CD8-positive, alpha-beta memory T cell (primary cell): ENCODE measurements at regions not wholly inside any gene's neighbourhood (a gene's known extent, or its start where the extent isn't known, plus 50 kb on each side); places are given as distances from the start of the nearest gene placed in this dataset.
A peak's percentile ranks its signal among the peaks of the same experiment; 100 is the strongest.

ENCODE experiments used
- CTCF ChIA-PET: fragments of 350-600 bp; sonication (Branson Sonifier 250); formaldehyde crosslinking; loops from one replicate; lab custom pipeline; 2021; ENCODE audit warnings: antibody characterized with exemption; lab: Charles Lee
- POLR2A ChIA-PET: fragments of 350-600 bp; sonication (Branson Sonifier 250); formaldehyde crosslinking; loops from one replicate; lab custom pipeline; 2021; ENCODE audit warnings: antibody characterized with exemption; lab: Charles Lee
- DNase-seq, 5 donors: peaks; one replicate each; pipeline versions ENCODE4 v3.0.0 to v3.0.0-alpha.2; 2020 to 2022; ENCODE audit warnings: mixed read lengths in 1 of 5
- H3K27ac ChIP-seq: one replicate; pipeline ENCODE4 v1.7.0; 2013; ENCODE audit warnings: low read depth, mild to moderate bottlenecking, low read length, moderate library complexity
- H3K27me3 ChIP-seq: 2 replicates; pipeline ENCODE4 v1.7.0; 2013; ENCODE audit warnings: low read length, mild to moderate bottlenecking; ENCODE audit not compliant: insufficient read depth, poor library complexity, severe bottlenecking
- H3K36me3 ChIP-seq: 2 replicates; pipeline ENCODE4 v1.7.0; 2013; ENCODE audit warnings: mild to moderate bottlenecking, low read length, moderate library complexity; ENCODE audit not compliant: insufficient read depth
- H3K4me1 ChIP-seq: 2 replicates; pipeline ENCODE4 v1.7.0; 2013; ENCODE audit warnings: mild to moderate bottlenecking, low read length, moderate library complexity; ENCODE audit not compliant: insufficient read depth
- H3K4me3 ChIP-seq: 2 replicates; pipeline ENCODE4 v1.7.0; 2013; ENCODE audit warnings: mild to moderate bottlenecking, low read length
- H3K9me3 ChIP-seq: 2 replicates; pipeline ENCODE4 v1.7.0; 2013; ENCODE audit warnings: mild to moderate bottlenecking, low read length
- H3K27ac Mint-ChIP-seq, 8 donors: one replicate each; pipeline ENCODE4 v1.8.0; 2020 to 2021; ENCODE audit warnings: mixed read lengths in 8 of 8, mild to moderate bottlenecking in 6 of 8, inconsistent platforms in 3 of 8, moderate library complexity in 3 of 8
- H3K27me3 Mint-ChIP-seq, 2 donors: one replicate each; pipeline ENCODE4 v1.8.0; 2020 to 2021; ENCODE audit warnings: mixed read lengths in 2 of 2, mild to moderate bottlenecking in 1 of 2, moderate library complexity in 1 of 2
- H3K36me3 Mint-ChIP-seq, 3 donors: one replicate each; pipeline ENCODE4 v1.8.0; 2020 to 2021; ENCODE audit warnings: mixed read lengths in 3 of 3, inconsistent platforms in 1 of 3, mild to moderate bottlenecking in 1 of 3
- H3K4me1 Mint-ChIP-seq, 3 donors: one replicate each; pipeline ENCODE4 v1.8.0; 2020 to 2021; ENCODE audit warnings: mixed read lengths in 3 of 3, inconsistent platforms in 1 of 3, mild to moderate bottlenecking in 1 of 3
- H3K4me3 Mint-ChIP-seq, 7 donors: one replicate each; pipeline ENCODE4 v1.8.0; 2020 to 2021; ENCODE audit warnings: mixed read lengths in 7 of 7, mild to moderate bottlenecking in 6 of 7, moderate library complexity in 4 of 7, inconsistent platforms in 2 of 7
- H3K9me3 Mint-ChIP-seq, 5 donors: one replicate each; pipeline ENCODE4 v1.8.0; 2020 to 2022; ENCODE audit warnings: mixed read lengths in 5 of 5, mild to moderate bottlenecking in 3 of 5, moderate library complexity in 2 of 5, inconsistent platforms in 1 of 5

GRCh38 chr15:58336161-58336560, 95.6 kb upstream of the LIPC start:
- Histone ChIP-seq H3K4me3 (no peak overlapping the region), H3K9me3 (no peaks in the 10 kb centered on the region), H3K27me3 (no peaks in the 10 kb centered on the region), H3K36me3 (no peaks in the 10 kb centered on the region), H3K4me1 (peaks cover 17% of the 10 kb centered on the region), H3K27ac (no peak overlapping the region)
- H3K27me3 Mint-ChIP-seq, result peaks cover 1 to 2% of the 10 kb centered on the region in 2 donors
- H3K27ac Mint-ChIP-seq, result peak overlapping the region in 1 of 8 donors; percentile 4
- POLR2A ChIA-PET, result no interaction called here
- DNase-seq, result no peak
- CTCF ChIA-PET, result no interaction called here
- H3K4me3 Mint-ChIP-seq, result no peak overlapping the region
- peaks cover 23 to 27% (median 26%) of the 10 kb centered on the region in 3 donors for H3K4me1 Mint-ChIP-seq
- H3K36me3 Mint-ChIP-seq, result no peaks in the 10 kb centered on the region
- H3K9me3 Mint-ChIP-seq, result peaks cover 0 to 3% (median 0%) of the 10 kb centered on the region in 5 donors

- Mint-ChIP-seq H3K36me3 (no peaks in the 10 kb centered on the region), H3K9me3 (no peaks in the 10 kb centered on the region), H3K4me3 (no peak overlapping the region), H3K4me1 (peaks cover 0 to 4% (median 0%) of the 10 kb centered on the region in 3 donors), H3K27ac (no peak overlapping the region), H3K27me3 (peaks cover 3 to 5% of the 10 kb centered on the region in 2 donors)
- no peaks in the 10 kb centered on the region for H3K9me3 ChIP-seq
- POLR2A ChIA-PET, result no interaction called here
- H3K36me3 ChIP-seq, result no peaks in the 10 kb centered on the region
- CTCF ChIA-PET, result no interaction called here
- no peak overlapping the region for H3K27ac ChIP-seq
- H3K4me1 ChIP-seq, result no peaks in the 10 kb centered on the region
- no peak overlapping the region for H3K4me3 ChIP-seq
- DNase-seq, result no peak
- H3K27me3 ChIP-seq, result no peaks in the 10 kb centered on the region
These were observed 91.6 kb upstream of the LIPC start for GRCh38 chr15:58340176-58340575.

GRCh38 chr15:58342508-58342907, 89.3 kb upstream of the LIPC start:
- no peak overlapping the region for H3K4me3 Mint-ChIP-seq
- no peaks in the 10 kb centered on the region for H3K36me3 Mint-ChIP-seq
- H3K9me3 Mint-ChIP-seq, result peaks cover 0 to 1% (median 0%) of the 10 kb centered on the region in 5 donors
- Histone ChIP-seq H3K4me1 (no peaks in the 10 kb centered on the region), H3K4me3 (no peak overlapping the region), H3K27me3 (no peaks in the 10 kb centered on the region), H3K9me3 (no peaks in the 10 kb centered on the region), H3K36me3 (no peaks in the 10 kb centered on the region), H3K27ac (no peak overlapping the region)
- no peak for DNase-seq
- ChIA-PET POLR2A (interaction anchor here (0.6 kb wide), 1 partner anchor 73 kb away, joined by 12 read pairs; no protein-coding TSS in a partner anchor), CTCF (no interaction called here)
- H3K4me1 Mint-ChIP-seq, result no peaks in the 10 kb centered on the region
- H3K27ac Mint-ChIP-seq, result no peak overlapping the region
- peaks cover 3 to 5% of the 10 kb centered on the region in 2 donors for H3K27me3 Mint-ChIP-seq

DNA sequence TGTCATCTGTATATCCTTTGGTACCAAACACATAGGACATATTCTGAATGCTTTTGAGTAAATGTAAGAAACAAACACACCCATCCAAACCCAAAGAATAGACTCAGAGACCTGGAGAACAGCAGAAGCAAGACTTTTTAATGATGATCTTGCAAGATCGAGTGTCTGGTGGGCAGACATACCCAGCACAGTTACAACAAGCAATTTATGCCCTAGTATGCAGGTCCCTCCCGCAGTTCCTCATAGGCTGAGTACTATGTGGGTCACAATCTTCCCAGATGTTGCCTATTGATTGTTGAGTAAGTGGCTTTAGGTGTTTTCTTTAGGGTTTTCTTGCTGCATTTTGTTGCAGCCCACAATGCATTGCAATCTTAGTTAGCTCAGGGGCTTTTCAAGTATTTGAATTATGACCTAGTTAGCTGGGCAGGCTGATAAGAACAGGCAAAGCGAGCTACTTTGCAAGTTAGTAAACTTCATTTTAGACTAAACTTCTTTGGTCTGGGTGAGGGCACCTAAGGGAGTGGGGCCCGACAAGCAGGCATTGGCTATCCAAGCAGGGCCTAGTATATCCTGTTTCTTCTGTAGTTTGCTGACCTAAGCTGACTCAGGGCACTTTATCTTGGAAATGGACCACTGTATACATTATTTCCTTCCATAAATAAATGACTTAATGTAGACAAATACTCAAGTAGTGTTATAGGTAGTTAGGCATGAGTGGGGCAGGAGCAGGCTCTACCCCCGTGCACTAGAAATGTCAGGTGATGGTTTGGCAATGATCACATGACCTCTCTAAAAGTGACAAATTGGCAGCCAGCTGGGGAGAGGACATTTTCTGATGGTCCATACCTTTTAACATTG, 87.3 kb upstream of the LIPC start:
- CTCF ChIA-PET, result no interaction called here
- no peak overlapping the region for H3K4me3 Mint-ChIP-seq
- no peak for DNase-seq
- POLR2A ChIA-PET, result no interaction called here
- H3K27me3 ChIP-seq, result no peaks in the 10 kb centered on the region
- H3K36me3 ChIP-seq, result no peaks in the 10 kb centered on the region
- H3K9me3 ChIP-seq, result no peaks in the 10 kb centered on the region
- H3K4me3 ChIP-seq, result no peak overlapping the region
- H3K4me1 ChIP-seq, result no peaks in the 10 kb centered on the region
- H3K27me3 Mint-ChIP-seq, result peaks cover 3% of the 10 kb centered on the region in 2 donors
- no peaks in the 10 kb centered on the region for H3K36me3 Mint-ChIP-seq
- H3K27ac ChIP-seq, result no peak overlapping the region
- H3K9me3 Mint-ChIP-seq, result peaks cover 0 to 3% (median 0%) of the 10 kb centered on the region in 5 donors
- H3K4me1 Mint-ChIP-seq, result peaks cover 0 to 4% (median 0%) of the 10 kb centered on the region in 3 donors
- H3K27ac Mint-ChIP-seq, result no peak overlapping the region

DNA sequence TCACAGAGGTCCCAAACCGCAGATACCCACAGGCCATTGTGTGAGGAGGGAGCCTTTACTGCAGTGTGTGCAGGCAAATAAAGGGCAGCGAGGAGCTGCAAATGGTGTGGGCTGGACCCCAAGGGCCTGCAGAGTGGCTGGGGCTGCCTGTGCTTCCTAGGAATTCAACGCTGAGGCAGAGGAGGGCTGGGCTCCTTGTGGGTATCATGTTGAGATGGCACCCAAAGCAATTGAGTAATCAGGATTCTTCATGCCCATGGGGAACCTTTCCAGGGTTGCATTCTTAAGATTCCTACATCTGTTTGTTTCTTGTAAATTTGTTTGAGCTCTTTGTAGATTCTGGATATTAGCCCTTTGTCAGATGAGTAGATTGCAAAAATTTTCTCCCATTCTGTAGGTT, 85.4 kb upstream of the LIPC start:
- no peaks in the 10 kb centered on the region for H3K36me3 ChIP-seq
- DNase-seq, result no peak
- Mint-ChIP-seq H3K27me3 (peaks cover 2 to 11% of the 10 kb centered on the region in 2 donors), H3K4me3 (no peak overlapping the region), H3K9me3 (peaks cover 0 to 3% (median 0%) of the 10 kb centered on the region in 5 donors), H3K36me3 (no peaks in the 10 kb centered on the region), H3K4me1 (peaks cover 0 to 4% (median 0%) of the 10 kb centered on the region in 3 donors), H3K27ac (no peak overlapping the region)
- H3K4me3 ChIP-seq, result no peak overlapping the region
- no peaks in the 10 kb centered on the region for H3K9me3 ChIP-seq
- H3K27me3 ChIP-seq, result no peaks in the 10 kb centered on the region
- ChIA-PET POLR2A (no interaction called here), CTCF (no interaction called here)
- H3K27ac ChIP-seq, result no peak overlapping the region
- no peaks in the 10 kb centered on the region for H3K4me1 ChIP-seq

- Mint-ChIP-seq H3K4me3 (no peak overlapping the region), H3K9me3 (peaks cover 0 to 3% (median 0%) of the 10 kb centered on the region in 5 donors), H3K27ac (no peak overlapping the region), H3K36me3 (no peaks in the 10 kb centered on the region), H3K4me1 (peaks cover 0 to 4% (median 0%) of the 10 kb centered on the region in 3 donors), H3K27me3 (peaks cover 3 to 17% of the 10 kb centered on the region in 2 donors)
- ChIA-PET POLR2A (no interaction called here), CTCF (no interaction called here)
- H3K4me3 ChIP-seq, result no peak overlapping the region
- no peaks in the 10 kb centered on the region for H3K36me3 ChIP-seq
- no peak overlapping the region for H3K27ac ChIP-seq
- no peaks in the 10 kb centered on the region for H3K4me1 ChIP-seq
- no peaks in the 10 kb centered on the region for H3K9me3 ChIP-seq
- DNase-seq, result no peak
- H3K27me3 ChIP-seq, result no peaks in the 10 kb centered on the region
These were observed 83.5 kb upstream of the LIPC start for GRCh38 chr15:58348095-58348812.

- H3K9me3 Mint-ChIP-seq, result peaks cover 0 to 2% (median 0%) of the 10 kb centered on the region in 5 donors
- H3K27me3 Mint-ChIP-seq, result peaks cover 4 to 28% of the 10 kb centered on the region in 2 donors
- POLR2A ChIA-PET, result no interaction called here
- no peak for DNase-seq
- no peaks in the 10 kb centered on the region for H3K36me3 Mint-ChIP-seq
- Histone ChIP-seq H3K4me1 (peaks cover 4% of the 10 kb centered on the region), H3K36me3 (no peaks in the 10 kb centered on the region), H3K9me3 (no peaks in the 10 kb centered on the region), H3K27ac (peak overlapping the region; percentile 18), H3K27me3 (no peaks in the 10 kb centered on the region), H3K4me3 (no peak overlapping the region)
- peaks cover 0 to 5% (median 2%) of the 10 kb centered on the region in 3 donors for H3K4me1 Mint-ChIP-seq
- CTCF ChIA-PET, result no interaction called here
- peak overlapping the region in 1 of 8 donors; percentile 5 for H3K27ac Mint-ChIP-seq
- H3K4me3 Mint-ChIP-seq, result no peak overlapping the region
These were observed 79.5 kb upstream of the LIPC start for GRCh38 chr15:58352026-58352929.
